ENCODE measurements at regions not wholly inside any gene's neighbourhood (a gene's known extent, or its start where the extent isn't known, plus 50 kb on each side); places are given as distances from the start of the nearest gene placed in this dataset.

GRCh38 chr3:64459711-64460110, 228.1 kb downstream of the ADAMTS9 start:
- Mint-ChIP-seq H3K36me3 (ENCODE audit: low read depth) (no peaks in the 10 kb centered on the region), H3K4me1 (ENCODE audit: low read depth) (no peaks in the 10 kb centered on the region), H3K27ac (no peak overlapping the region), H3K9me3 (no peaks in the 10 kb centered on the region), H3K4me3 (no peak overlapping the region), H3K27me3 (peaks cover 15% of the 10 kb centered on the region)
- ChIA-PET CTCF (no interaction called here), POLR2A (no interaction called here)
- TF ChIP-seq CTCF (IDR thresholded peaks at IDR 0.05): no peak
- DNase-seq (no peak), ATAC-seq (no peak)
- intact Hi-C loops (cut with micrococcal nuclease): no loop called here

- no peaks in the 10 kb centered on the region for H3K36me3 Mint-ChIP-seq (ENCODE audit: low read depth)
- ATAC-seq: no peak
- no peak for DNase-seq
- no peaks in the 10 kb centered on the region for H3K9me3 Mint-ChIP-seq
- CTCF ChIA-PET: no interaction called here
- H3K4me3 Mint-ChIP-seq: no peak overlapping the region
- peaks cover 2% of the 10 kb centered on the region for H3K4me1 Mint-ChIP-seq (ENCODE audit: low read depth)
- intact Hi-C loops (cut with micrococcal nuclease): no loop called here
- no peak overlapping the region for H3K27ac Mint-ChIP-seq
- H3K27me3 Mint-ChIP-seq: peaks cover 14% of the 10 kb centered on the region
- POLR2A ChIA-PET: no interaction called here
- TF ChIP-seq CTCF (IDR thresholded peaks at IDR 0.05): no peak
These were observed 230.0 kb downstream of the ADAMTS9 start for GRCh38 chr3:64457811-64458210.

GRCh38 chr3:64456674-64457073, 231.1 kb downstream of the ADAMTS9 start:
- TF ChIP-seq CTCF (IDR thresholded peaks at IDR 0.05): no peak
- ChIA-PET CTCF (interaction anchor here (1.6 kb wide), 1 partner anchor 28 kb away, joined by 6 read pairs; no protein-coding TSS in a partner anchor), POLR2A (no interaction called here)
- Mint-ChIP-seq H3K36me3 (ENCODE audit: low read depth) (no peaks in the 10 kb centered on the region), H3K4me1 (ENCODE audit: low read depth) (peaks cover 2% of the 10 kb centered on the region), H3K27ac (no peak overlapping the region), H3K27me3 (peaks cover 14% of the 10 kb centered on the region), H3K9me3 (no peaks in the 10 kb centered on the region), H3K4me3 (no peak overlapping the region)
- intact Hi-C loops (cut with micrococcal nuclease): no loop called here
- ATAC-seq (no peak), DNase-seq (no peak)

- H3K27ac Mint-ChIP-seq: no peak overlapping the region
- H3K36me3 Mint-ChIP-seq (ENCODE audit: low read depth): no peaks in the 10 kb centered on the region
- H3K4me1 Mint-ChIP-seq (ENCODE audit: low read depth): peaks cover 2% of the 10 kb centered on the region
- peaks cover 21% of the 10 kb centered on the region for H3K27me3 Mint-ChIP-seq
- DNase-seq: no peak
- TF ChIP-seq CTCF (IDR thresholded peaks at IDR 0.05): no peak
- CTCF ChIA-PET: no interaction called here
- no peak overlapping the region for H3K4me3 Mint-ChIP-seq
- no peaks in the 10 kb centered on the region for H3K9me3 Mint-ChIP-seq
- no peak for ATAC-seq
- intact Hi-C loops (cut with micrococcal nuclease): no loop called here
- POLR2A ChIA-PET: no interaction called here
These were observed 230.1 kb upstream of the PRICKLE2 start for GRCh38 chr3:64455351-64455750.

GRCh38 chr3:64454768-64455167, 229.5 kb upstream of the PRICKLE2 start:
- POLR2A ChIA-PET: no interaction called here
- H3K4me3 Mint-ChIP-seq: no peak overlapping the region
- ATAC-seq (no peak), DNase-seq (no peak)
- H3K9me3 Mint-ChIP-seq: no peaks in the 10 kb centered on the region
- no peak overlapping the region for H3K27ac Mint-ChIP-seq
- TF ChIP-seq CTCF (IDR thresholded peaks at IDR 0.05): no peak
- intact Hi-C loops (cut with micrococcal nuclease): no loop called here
- CTCF ChIA-PET: no interaction called here
- H3K4me1 Mint-ChIP-seq (ENCODE audit: low read depth): peaks cover 2% of the 10 kb centered on the region
- H3K27me3 Mint-ChIP-seq: peaks cover 21% of the 10 kb centered on the region
- H3K36me3 Mint-ChIP-seq (ENCODE audit: low read depth): no peaks in the 10 kb centered on the region
